ENCODE measurements at regions not wholly inside any gene's neighbourhood (a gene's known extent, or its start where the extent isn't known, plus 50 kb on each side); places are given as distances from the start of the nearest gene placed in this dataset.

DNA sequence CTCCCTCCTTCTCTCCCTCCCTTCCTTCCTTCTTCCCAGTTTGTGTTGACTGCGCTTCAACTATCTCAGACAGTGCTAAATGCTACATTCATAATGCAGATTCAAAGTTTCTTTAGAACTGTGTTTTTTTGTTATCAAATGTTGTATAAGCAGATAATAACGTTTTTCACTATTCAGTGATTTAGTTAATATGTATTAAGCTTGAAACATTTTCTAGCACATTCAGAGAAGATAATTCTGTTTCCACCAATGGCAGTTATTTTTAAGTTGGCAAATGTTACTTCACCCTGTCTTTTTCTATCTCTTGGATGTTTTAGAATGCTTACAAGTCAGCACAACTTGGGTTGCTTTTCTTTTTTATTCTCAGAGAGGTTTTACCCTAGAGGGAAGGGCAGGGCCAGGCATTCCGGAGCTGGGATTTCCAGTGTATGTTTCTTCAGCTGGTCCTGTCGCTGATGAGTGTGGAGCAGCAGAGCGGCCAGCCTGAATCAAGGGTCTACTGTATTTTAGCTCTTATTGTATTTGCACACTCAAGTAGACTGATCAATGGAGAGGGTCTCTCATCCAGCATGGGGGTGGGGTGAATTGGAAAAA is 162.3 kb upstream of the ARHGAP20 start:
- Mint-ChIP-seq H3K4me3 (ENCODE audit: unreplicated experiment) (no peak overlapping the region), H3K36me3 (ENCODE audit: unreplicated experiment) (no peaks in the 10 kb centered on the region), H3K4me1 (ENCODE audit: unreplicated experiment) (peaks cover 14% of the 10 kb centered on the region), H3K27ac (ENCODE audit: unreplicated experiment) (peak overlapping the region; percentile 54), H3K9me3 (ENCODE audit: unreplicated experiment) (no peaks in the 10 kb centered on the region), H3K27me3 (ENCODE audit: unreplicated experiment) (peaks cover 7% of the 10 kb centered on the region)
- DNase-seq (ENCODE audit: extremely low spot score, unreplicated experiment) = no peak
- TF ChIP-seq, protein P1, sequence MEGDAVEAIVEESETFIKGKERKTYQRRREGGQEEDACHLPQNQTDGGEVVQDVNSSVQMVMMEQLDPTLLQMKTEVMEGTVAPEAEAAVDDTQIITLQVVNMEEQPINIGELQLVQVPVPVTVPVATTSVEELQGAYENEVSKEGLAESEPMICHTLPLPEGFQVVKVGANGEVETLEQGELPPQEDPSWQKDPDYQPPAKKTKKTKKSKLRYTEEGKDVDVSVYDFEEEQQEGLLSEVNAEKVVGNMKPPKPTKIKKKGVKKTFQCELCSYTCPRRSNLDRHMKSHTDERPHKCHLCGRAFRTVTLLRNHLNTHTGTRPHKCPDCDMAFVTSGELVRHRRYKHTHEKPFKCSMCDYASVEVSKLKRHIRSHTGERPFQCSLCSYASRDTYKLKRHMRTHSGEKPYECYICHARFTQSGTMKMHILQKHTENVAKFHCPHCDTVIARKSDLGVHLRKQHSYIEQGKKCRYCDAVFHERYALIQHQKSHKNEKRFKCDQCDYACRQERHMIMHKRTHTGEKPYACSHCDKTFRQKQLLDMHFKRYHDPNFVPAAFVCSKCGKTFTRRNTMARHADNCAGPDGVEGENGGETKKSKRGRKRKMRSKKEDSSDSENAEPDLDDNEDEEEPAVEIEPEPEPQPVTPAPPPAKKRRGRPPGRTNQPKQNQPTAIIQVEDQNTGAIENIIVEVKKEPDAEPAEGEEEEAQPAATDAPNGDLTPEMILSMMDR (IDR thresholded peaks at IDR 0.05) = no peak

DNA sequence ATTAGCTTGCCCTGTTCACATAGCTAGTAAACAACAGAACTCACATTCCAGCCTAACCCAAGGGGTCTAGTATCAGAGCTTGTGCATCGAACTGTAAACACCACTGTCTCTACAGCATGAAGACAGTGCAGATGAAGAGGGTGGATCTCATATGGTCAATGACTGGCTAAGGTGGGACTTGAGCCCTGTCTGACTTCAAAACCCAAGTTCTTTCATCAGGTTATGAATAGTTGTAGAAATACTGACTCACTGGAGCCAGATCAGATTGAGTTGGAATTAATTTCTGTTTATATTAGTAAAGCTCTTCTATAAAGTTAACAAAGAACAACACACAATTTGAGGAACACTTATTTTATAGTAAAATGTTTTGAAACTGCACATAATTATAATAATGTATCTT is 161.7 kb upstream of the ARHGAP20 start:
- H3K27ac Mint-ChIP-seq (ENCODE audit: unreplicated experiment) = no peak overlapping the region
- H3K4me1 Mint-ChIP-seq (ENCODE audit: unreplicated experiment) = peaks cover 14% of the 10 kb centered on the region
- no peaks in the 10 kb centered on the region for H3K9me3 Mint-ChIP-seq (ENCODE audit: unreplicated experiment)
- no peak for DNase-seq (ENCODE audit: extremely low spot score, unreplicated experiment)
- TF ChIP-seq, protein P1 (IDR thresholded peaks at IDR 0.05) = no peak
- no peaks in the 10 kb centered on the region for H3K36me3 Mint-ChIP-seq (ENCODE audit: unreplicated experiment)
- H3K4me3 Mint-ChIP-seq (ENCODE audit: unreplicated experiment) = no peak overlapping the region
- H3K27me3 Mint-ChIP-seq (ENCODE audit: unreplicated experiment) = peaks cover 7% of the 10 kb centered on the region

DNA sequence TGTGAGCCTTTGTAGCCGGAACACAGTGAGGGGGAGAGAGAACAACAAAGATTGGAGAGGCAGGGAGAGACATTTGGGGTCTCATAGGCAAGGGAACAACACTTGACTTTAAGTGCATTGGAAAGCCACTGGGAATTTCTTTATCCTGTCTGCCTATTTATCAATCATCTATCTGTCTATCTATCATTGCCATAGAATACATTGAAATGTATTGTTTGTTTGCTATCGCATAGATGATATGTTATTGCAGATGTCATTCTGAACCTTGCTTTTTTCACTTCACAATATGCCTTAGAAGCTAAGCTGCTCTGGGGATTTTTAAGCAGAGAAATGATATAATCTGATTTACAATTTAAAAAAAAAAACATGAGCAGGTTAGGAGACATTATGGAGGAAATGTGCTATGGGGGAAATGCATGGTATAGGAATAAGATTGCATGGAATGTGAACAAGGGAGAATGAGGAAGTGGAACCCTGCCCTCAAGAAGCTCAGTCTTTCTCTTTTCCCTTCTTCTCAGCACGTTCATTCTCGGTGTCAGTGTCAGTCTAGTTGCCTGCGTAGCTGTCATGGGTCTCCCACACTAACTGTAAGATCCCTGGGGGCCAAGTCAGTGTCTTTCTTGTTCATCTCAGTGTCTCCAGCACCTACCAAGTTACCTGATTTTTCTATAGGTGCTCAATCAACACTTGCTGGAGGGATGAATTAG is 158.7 kb upstream of the ARHGAP20 start:
- peaks cover 4% of the 10 kb centered on the region for H3K27me3 Mint-ChIP-seq (ENCODE audit: unreplicated experiment)
- H3K36me3 Mint-ChIP-seq (ENCODE audit: unreplicated experiment) = no peaks in the 10 kb centered on the region
- H3K27ac Mint-ChIP-seq (ENCODE audit: unreplicated experiment) = no peak overlapping the region
- DNase-seq (ENCODE audit: extremely low spot score, unreplicated experiment) = no peak
- H3K9me3 Mint-ChIP-seq (ENCODE audit: unreplicated experiment) = no peaks in the 10 kb centered on the region
- TF ChIP-seq, protein P1 (IDR thresholded peaks at IDR 0.05) = no peak
- H3K4me3 Mint-ChIP-seq (ENCODE audit: unreplicated experiment) = no peak overlapping the region
- H3K4me1 Mint-ChIP-seq (ENCODE audit: unreplicated experiment) = peaks cover 23% of the 10 kb centered on the region

DNA sequence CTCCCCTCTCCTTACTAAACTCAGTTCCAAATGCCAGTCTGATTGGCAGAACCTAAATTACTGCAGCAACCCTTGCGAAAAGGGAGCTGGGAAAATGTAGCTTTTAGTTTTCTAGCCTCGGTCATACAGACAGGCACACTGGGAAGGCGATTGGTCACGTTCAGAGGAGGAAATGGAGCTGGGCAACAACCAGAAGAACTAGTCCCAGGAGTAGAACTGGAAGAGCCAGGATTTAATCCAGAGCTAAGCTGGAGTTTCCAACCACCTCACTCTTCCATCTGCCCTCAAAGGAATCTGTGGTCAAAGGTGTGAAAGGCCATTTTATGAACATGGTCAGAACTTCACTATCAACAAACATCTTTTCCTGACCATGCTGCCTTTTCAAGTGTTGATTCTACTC is 155.7 kb upstream of the ARHGAP20 start:
- Mint-ChIP-seq H3K4me3 (ENCODE audit: unreplicated experiment) (no peak overlapping the region), H3K27me3 (ENCODE audit: unreplicated experiment) (peaks cover 4% of the 10 kb centered on the region), H3K9me3 (ENCODE audit: unreplicated experiment) (no peaks in the 10 kb centered on the region), H3K27ac (ENCODE audit: unreplicated experiment) (no peak overlapping the region), H3K36me3 (ENCODE audit: unreplicated experiment) (no peaks in the 10 kb centered on the region), H3K4me1 (ENCODE audit: unreplicated experiment) (peaks cover 18% of the 10 kb centered on the region)
- TF ChIP-seq, protein P1 (IDR thresholded peaks at IDR 0.05) = no peak
- DNase-seq (ENCODE audit: extremely low spot score, unreplicated experiment) = no peak

DNA sequence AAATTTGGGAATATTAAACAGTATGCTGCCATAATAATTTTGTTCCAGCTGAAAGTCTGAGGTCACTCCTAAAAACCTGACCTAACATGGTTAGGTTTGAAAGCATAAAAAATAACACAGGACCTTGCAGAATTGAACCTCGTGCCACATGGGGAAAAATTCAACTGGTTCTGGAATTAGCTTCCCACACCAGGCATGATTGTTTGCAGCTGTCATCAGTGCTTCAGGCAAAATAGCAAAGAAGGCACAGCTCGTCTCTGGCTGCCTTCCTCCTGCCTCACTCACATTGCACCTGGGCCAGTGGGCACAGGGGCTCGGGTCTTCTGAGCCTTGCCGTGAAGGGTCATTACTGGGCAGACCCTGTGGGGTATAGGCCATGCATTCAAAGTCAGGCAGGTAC is 153.8 kb upstream of the ARHGAP20 start:
- Mint-ChIP-seq H3K27me3 (ENCODE audit: unreplicated experiment) (peaks cover 4% of the 10 kb centered on the region), H3K9me3 (ENCODE audit: unreplicated experiment) (no peaks in the 10 kb centered on the region), H3K36me3 (ENCODE audit: unreplicated experiment) (no peaks in the 10 kb centered on the region), H3K4me3 (ENCODE audit: unreplicated experiment) (no peak overlapping the region), H3K27ac (ENCODE audit: unreplicated experiment) (peak overlapping the region; percentile 61), H3K4me1 (ENCODE audit: unreplicated experiment) (peaks cover 18% of the 10 kb centered on the region)
- TF ChIP-seq, protein P1 (IDR thresholded peaks at IDR 0.05) = no peak
- DNase-seq (ENCODE audit: extremely low spot score, unreplicated experiment) = no peak
